Gastroesophageal sphincter (tissue), 4 donors: ENCODE measurements at regions not wholly inside any gene's neighbourhood (a gene's known extent, or its start where the extent isn't known, plus 50 kb on each side); places are given as distances from the start of the nearest gene placed in this dataset.

Experiments used
- ATAC-seq: fragments of 150-250 bp; one replicate; pipeline ENCODE4 v1.9.1; 2016; ENCODE audit warnings: mild to moderate bottlenecking, moderate library complexity
- H3K27ac ChIP-seq, 4 donors: fragments of 200-600 bp; sonication (generic) in 3 of 4; 1 replicate in 3 of 4; 2 replicates in 1 of 4; pipeline ENCODE4 v1.5.1; 2016 to 2019
- H3K27me3 ChIP-seq: fragments of 200-600 bp; sonication (generic); one replicate; pipeline ENCODE4 v1.5.1; 2019
- H3K36me3 ChIP-seq, 2 donors: fragments of 200-600 bp; sonication (generic); one replicate each; pipeline ENCODE4 v1.5.1; 2019; ENCODE audit warnings: control low read depth in 1 of 2
- H3K4me1 ChIP-seq, 3 donors: fragments of 200-600 bp; sonication (generic); 1 replicate in 2 of 3; 2 replicates in 1 of 3; pipeline ENCODE4 v1.5.1; 2016 to 2019; ENCODE audit warnings: control low read depth in 2 of 3
- H3K4me3 ChIP-seq, 2 donors: fragments of 200-600 bp; sonication (generic); one replicate each; pipeline ENCODE4 v1.5.1; 2019; ENCODE audit warnings: mild to moderate bottlenecking in 1 of 2, moderate library complexity in 1 of 2
- H3K9me3 ChIP-seq, 3 donors: fragments of 200-600 bp; sonication (generic); one replicate each; pipeline ENCODE4 v1.5.1; 2017 to 2019; ENCODE audit warnings: control low read depth in 2 of 3
- EP300 ChIP-seq: sonication (generic); formaldehyde crosslinking; IDR thresholded peaks from one replicate; pipeline ENCODE4 v1.6.1; 2017; ENCODE audit warnings: antibody characterized with exemption, mild to moderate bottlenecking
- POLR2A ChIP-seq, 2 donors: fragments of 450-650 bp; IDR thresholded peaks; one replicate each; pipeline ENCODE4 v1.6.1; 2017; ENCODE audit warnings: antibody characterized with exemption in 2 of 2, mild to moderate bottlenecking in 2 of 2, moderate library complexity in 1 of 2
- POLR2AphosphoS5 ChIP-seq: sonication (generic); formaldehyde crosslinking; IDR thresholded peaks from one replicate; pipeline ENCODE4 v1.6.1; 2017; ENCODE audit warnings: antibody characterized with exemption
- WGBS, 2 donors: methylation state at CpG; one replicate each; pipeline ENCODE4 v1.1.5; 2018; ENCODE audit warnings: low coverage in 1 of 2; 5-methylcytosine and 5-hydroxymethylcytosine counted together
- TF ChIP-seq, protein P1 (sequence below), 4 experiments: fragments of 200-600 bp in 2 of 4; fragments of 450-650 bp in 2 of 4; sonication (generic) in 1 of 4; IDR thresholded peaks; one replicate each; pipeline ENCODE4 v1.5.1; 2017 to 2019; ENCODE audit warnings: antibody characterized with exemption in 4 of 4, mild to moderate bottlenecking in 2 of 4, moderate library complexity in 2 of 4

DNA sequence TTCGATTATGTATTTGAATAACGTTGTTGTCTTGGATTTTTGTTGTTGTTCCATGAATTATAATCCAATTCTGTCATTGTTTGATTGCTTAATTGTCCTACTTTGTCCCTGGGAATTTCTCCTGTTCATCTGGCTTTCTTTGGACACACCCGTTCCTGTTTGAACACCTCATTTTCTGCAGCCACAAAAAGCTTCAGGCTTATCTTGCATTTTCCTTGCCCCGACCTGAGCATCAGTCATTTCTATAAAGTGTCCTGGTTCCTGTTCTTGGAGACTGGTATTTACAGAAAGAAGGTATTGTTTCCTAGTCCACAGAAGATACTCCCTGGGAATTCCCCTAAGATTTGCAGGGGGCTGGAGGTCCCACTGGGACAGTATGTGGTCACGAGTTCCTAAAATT is 731.8 kb upstream of the ARGLU1 start:
- H3K4me1 ChIP-seq, result no peaks in the 10 kb centered on the region
- no peak overlapping the region for H3K4me3 ChIP-seq
- H3K27me3 ChIP-seq, result no peaks in the 10 kb centered on the region
- no peaks in the 10 kb centered on the region for H3K36me3 ChIP-seq
- no peak overlapping the region for H3K27ac ChIP-seq
- no peak for ATAC-seq
- 66 to 70% methylated on average over 5 of the region's 5 CpGs for WGBS, 2 donors
- TF ChIP-seq EP300 (no peak), POLR2AphosphoS5 (no peak), POLR2A (IDR thresholded peaks at IDR 0.05) (no peak)
- TF ChIP-seq, protein P1, sequence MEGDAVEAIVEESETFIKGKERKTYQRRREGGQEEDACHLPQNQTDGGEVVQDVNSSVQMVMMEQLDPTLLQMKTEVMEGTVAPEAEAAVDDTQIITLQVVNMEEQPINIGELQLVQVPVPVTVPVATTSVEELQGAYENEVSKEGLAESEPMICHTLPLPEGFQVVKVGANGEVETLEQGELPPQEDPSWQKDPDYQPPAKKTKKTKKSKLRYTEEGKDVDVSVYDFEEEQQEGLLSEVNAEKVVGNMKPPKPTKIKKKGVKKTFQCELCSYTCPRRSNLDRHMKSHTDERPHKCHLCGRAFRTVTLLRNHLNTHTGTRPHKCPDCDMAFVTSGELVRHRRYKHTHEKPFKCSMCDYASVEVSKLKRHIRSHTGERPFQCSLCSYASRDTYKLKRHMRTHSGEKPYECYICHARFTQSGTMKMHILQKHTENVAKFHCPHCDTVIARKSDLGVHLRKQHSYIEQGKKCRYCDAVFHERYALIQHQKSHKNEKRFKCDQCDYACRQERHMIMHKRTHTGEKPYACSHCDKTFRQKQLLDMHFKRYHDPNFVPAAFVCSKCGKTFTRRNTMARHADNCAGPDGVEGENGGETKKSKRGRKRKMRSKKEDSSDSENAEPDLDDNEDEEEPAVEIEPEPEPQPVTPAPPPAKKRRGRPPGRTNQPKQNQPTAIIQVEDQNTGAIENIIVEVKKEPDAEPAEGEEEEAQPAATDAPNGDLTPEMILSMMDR (IDR thresholded peaks at IDR 0.05), result no peak
- no peaks in the 10 kb centered on the region for H3K9me3 ChIP-seq

DNA sequence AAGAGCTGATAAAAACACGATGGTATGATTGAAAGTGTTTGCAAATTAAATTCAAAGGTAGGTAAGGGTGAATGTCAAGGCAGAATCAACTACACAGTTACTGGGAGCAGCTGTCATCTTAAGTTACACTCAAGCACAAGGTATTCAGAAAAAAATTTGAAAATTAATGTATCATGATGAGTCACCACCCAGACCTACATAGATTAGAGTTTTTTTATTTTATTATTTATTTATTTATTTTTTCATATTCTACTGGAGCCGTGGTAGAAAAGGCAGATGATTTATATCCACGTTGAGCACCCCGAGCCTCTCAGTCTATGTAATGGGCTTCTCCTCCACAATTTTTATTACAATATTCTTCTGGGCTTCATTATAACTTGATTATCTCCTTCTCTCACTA is 728.9 kb upstream of the ARGLU1 start:
- no peaks in the 10 kb centered on the region for H3K27me3 ChIP-seq
- no peak for ATAC-seq
- no peaks in the 10 kb centered on the region for H3K4me1 ChIP-seq
- no peak overlapping the region for H3K4me3 ChIP-seq
- no peak overlapping the region for H3K27ac ChIP-seq
- WGBS, 2 donors, result 55 to 58% methylated on average over 4 of the region's 4 CpGs
- TF ChIP-seq, protein P1 (IDR thresholded peaks at IDR 0.05), result no peak
- TF ChIP-seq EP300 (no peak), POLR2AphosphoS5 (no peak), POLR2A (IDR thresholded peaks at IDR 0.05) (no peak)
- H3K9me3 ChIP-seq, result no peaks in the 10 kb centered on the region
- H3K36me3 ChIP-seq, result no peaks in the 10 kb centered on the region

DNA sequence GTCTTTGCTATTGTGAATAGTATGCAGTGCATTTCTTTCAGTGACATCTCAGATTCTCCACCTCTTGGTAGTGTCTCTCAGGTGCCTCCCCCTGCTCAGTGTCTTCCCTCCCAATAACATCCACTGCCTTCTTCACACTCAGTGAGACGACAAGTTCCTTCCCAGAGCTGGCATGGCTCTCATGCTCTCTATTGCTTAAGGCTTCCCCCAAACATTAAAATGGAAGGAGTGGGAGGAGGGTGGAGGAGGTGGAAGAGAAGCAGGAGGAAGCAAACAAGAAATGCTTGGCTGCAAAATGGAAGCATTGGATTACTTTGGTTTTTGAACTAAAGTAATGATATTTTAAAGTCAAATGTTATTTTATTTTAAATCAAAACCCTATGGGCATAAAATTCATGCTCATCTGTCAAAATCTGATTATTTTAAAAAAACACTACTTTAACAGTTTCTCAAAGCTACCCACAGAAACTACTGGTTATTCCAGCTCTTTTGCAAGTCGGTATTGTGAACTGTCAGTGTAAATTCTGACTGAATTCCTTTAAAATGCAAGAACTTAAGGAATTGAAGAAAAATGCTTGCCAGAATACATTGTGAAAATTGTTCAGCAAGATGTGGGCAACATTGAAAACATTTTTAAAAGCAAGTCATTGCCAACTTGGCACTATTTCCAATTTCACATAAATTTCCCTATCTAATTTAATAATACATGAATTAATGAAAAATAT is 727.6 kb upstream of the ARGLU1 start:
- 50 to 61% methylated on average over 1 to 2 of the region's 2 CpGs for WGBS, 2 donors
- Histone ChIP-seq H3K9me3 (no peaks in the 10 kb centered on the region), H3K4me1 (no peaks in the 10 kb centered on the region), H3K4me3 (no peak overlapping the region), H3K36me3 (no peaks in the 10 kb centered on the region), H3K27ac (no peak overlapping the region), H3K27me3 (no peaks in the 10 kb centered on the region)
- no peak for TF ChIP-seq EP300
- TF ChIP-seq, protein P1 (IDR thresholded peaks at IDR 0.05), result no peak
- no peak for TF ChIP-seq POLR2AphosphoS5
- TF ChIP-seq POLR2A (IDR thresholded peaks at IDR 0.05), result no peak
- no peak for ATAC-seq

DNA sequence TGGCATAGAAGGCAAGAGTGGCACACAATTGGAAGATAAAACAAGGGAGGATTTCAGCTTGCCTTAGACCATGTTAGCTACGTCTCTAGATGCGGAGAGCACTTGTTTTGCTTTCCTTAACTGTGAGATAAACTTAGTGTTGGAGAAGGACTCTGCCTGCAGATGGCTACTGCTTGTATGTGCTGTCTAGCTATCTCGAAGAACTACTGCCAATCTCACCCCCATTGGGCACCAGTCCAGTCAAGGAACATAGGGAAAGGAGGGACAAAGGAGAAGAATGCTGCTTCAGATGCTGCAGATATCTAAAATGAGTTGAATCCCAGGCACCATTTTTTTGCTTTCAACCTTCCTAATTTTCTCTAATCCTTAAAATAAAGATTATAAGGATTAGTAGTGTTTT is 726.0 kb upstream of the ARGLU1 start:
- Histone ChIP-seq H3K27ac (no peak overlapping the region), H3K4me1 (no peaks in the 10 kb centered on the region), H3K9me3 (no peaks in the 10 kb centered on the region), H3K27me3 (no peaks in the 10 kb centered on the region), H3K36me3 (no peaks in the 10 kb centered on the region), H3K4me3 (no peak overlapping the region)
- 75 to 83% methylated on average over 1 to 3 of the region's 3 CpGs for WGBS, 2 donors
- TF ChIP-seq EP300 (no peak), POLR2A (IDR thresholded peaks at IDR 0.05) (no peak), POLR2AphosphoS5 (no peak)
- TF ChIP-seq, protein P1 (IDR thresholded peaks at IDR 0.05), result no peak
- no peak for ATAC-seq

DNA sequence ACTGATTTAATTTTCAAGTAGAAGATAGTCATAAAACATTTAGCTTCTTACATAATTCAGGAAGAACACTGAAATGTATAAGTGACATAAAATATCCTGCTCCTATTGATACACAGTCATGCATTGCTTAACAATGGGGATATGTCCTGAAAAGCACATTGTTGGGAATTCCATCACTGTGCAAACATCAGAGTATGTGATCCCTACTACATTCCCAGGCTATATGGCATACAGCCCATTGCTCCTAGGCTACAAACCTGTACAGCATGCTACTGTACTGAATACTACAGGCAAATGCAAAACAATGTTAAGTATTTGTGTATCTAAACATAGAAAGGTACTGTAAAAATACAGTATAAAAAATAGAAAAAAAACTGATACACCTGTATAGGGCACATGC is 723.9 kb upstream of the ARGLU1 start:
- H3K4me1 ChIP-seq, result no peaks in the 10 kb centered on the region
- no peak for ATAC-seq
- H3K36me3 ChIP-seq, result no peaks in the 10 kb centered on the region
- H3K27ac ChIP-seq, result no peak overlapping the region
- no peak overlapping the region for H3K4me3 ChIP-seq
- no peaks in the 10 kb centered on the region for H3K27me3 ChIP-seq
- TF ChIP-seq, protein P1 (IDR thresholded peaks at IDR 0.05), result no peak
- TF ChIP-seq POLR2AphosphoS5, result no peak
- TF ChIP-seq POLR2A (IDR thresholded peaks at IDR 0.05), result no peak
- TF ChIP-seq EP300, result no peak
- no peaks in the 10 kb centered on the region for H3K9me3 ChIP-seq
